ENCODE measurements at regions not wholly inside any gene's neighbourhood (a gene's known extent, or its start where the extent isn't known, plus 50 kb on each side); places are given as distances from the start of the nearest gene placed in this dataset.

DNA sequence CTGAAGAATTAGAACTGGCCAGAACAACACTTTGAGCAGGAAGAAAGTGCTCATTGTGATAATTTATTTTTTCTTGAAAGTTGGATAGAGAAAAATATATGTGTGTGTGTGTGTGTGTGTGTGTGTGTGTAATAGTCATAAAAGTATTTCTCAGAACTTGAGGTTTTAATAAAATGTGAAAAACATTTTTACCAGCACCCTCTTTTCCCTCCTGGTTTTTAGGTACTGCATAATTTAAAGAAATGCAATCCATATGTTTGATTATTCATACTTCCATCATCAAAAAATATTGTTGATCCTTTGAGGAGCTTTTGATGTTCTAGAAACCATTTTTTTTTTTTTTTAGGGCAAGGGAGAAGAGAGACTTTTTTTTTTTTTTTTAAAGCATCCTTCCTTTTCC is 66.8 kb upstream of the JUN start:
- TF ChIP-seq, protein P1, sequence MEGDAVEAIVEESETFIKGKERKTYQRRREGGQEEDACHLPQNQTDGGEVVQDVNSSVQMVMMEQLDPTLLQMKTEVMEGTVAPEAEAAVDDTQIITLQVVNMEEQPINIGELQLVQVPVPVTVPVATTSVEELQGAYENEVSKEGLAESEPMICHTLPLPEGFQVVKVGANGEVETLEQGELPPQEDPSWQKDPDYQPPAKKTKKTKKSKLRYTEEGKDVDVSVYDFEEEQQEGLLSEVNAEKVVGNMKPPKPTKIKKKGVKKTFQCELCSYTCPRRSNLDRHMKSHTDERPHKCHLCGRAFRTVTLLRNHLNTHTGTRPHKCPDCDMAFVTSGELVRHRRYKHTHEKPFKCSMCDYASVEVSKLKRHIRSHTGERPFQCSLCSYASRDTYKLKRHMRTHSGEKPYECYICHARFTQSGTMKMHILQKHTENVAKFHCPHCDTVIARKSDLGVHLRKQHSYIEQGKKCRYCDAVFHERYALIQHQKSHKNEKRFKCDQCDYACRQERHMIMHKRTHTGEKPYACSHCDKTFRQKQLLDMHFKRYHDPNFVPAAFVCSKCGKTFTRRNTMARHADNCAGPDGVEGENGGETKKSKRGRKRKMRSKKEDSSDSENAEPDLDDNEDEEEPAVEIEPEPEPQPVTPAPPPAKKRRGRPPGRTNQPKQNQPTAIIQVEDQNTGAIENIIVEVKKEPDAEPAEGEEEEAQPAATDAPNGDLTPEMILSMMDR (IDR thresholded peaks at IDR 0.05; ENCODE audit: insufficient read depth, low read length), result no peak
- no peak for TF ChIP-seq POLR2AphosphoS5 (IDR thresholded peaks at IDR 0.05; ENCODE audit: low read depth)
- TF ChIP-seq, protein P2, sequence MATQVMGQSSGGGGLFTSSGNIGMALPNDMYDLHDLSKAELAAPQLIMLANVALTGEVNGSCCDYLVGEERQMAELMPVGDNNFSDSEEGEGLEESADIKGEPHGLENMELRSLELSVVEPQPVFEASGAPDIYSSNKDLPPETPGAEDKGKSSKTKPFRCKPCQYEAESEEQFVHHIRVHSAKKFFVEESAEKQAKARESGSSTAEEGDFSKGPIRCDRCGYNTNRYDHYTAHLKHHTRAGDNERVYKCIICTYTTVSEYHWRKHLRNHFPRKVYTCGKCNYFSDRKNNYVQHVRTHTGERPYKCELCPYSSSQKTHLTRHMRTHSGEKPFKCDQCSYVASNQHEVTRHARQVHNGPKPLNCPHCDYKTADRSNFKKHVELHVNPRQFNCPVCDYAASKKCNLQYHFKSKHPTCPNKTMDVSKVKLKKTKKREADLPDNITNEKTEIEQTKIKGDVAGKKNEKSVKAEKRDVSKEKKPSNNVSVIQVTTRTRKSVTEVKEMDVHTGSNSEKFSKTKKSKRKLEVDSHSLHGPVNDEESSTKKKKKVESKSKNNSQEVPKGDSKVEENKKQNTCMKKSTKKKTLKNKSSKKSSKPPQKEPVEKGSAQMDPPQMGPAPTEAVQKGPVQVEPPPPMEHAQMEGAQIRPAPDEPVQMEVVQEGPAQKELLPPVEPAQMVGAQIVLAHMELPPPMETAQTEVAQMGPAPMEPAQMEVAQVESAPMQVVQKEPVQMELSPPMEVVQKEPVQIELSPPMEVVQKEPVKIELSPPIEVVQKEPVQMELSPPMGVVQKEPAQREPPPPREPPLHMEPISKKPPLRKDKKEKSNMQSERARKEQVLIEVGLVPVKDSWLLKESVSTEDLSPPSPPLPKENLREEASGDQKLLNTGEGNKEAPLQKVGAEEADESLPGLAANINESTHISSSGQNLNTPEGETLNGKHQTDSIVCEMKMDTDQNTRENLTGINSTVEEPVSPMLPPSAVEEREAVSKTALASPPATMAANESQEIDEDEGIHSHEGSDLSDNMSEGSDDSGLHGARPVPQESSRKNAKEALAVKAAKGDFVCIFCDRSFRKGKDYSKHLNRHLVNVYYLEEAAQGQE (IDR thresholded peaks at IDR 0.05; ENCODE audit: insufficient replicate concordance, low read depth), result no peak

Measured in HL-60 (cell line).